WTC11 (cell line): ENCODE measurements at regions not wholly inside any gene's neighbourhood (a gene's known extent, or its start where the extent isn't known, plus 50 kb on each side); places are given as distances from the start of the nearest gene placed in this dataset.

Experiments
- ATAC-seq: fragments of 200-7000 bp; cut with Tn5 transposase; 2 replicates; pipeline ENCODE4 v1.10.0; 2021; ENCODE audit warnings: mild to moderate bottlenecking, moderate library complexity
- CTCF ChIA-PET: fragments of 300-600 bp; sonication (Branson Sonifier 250); formaldehyde crosslinking; loops from one replicate; lab custom pipeline; 2021; ENCODE audit warnings: antibody characterized with exemption; lab: Charles Lee
- POLR2A ChIA-PET: fragments of 350-600 bp; sonication (Branson Sonifier 250); formaldehyde crosslinking; loops from one replicate; lab custom pipeline; 2021; ENCODE audit warnings: antibody characterized with exemption; lab: Charles Lee
- DNase-seq: peaks from one replicate; pipeline ENCODE4 v3.0.0; 2021; ENCODE audit warnings: low spot score
- H3K27ac Mint-ChIP-seq: 2 replicates; pipeline ENCODE4 v1.8.0; 2021; ENCODE audit warnings: mixed read lengths
- H3K27me3 Mint-ChIP-seq: 2 replicates; pipeline ENCODE4 v1.8.0; 2021; ENCODE audit warnings: low read depth, mild to moderate bottlenecking, moderate library complexity, mixed read lengths
- H3K36me3 Mint-ChIP-seq: 2 replicates; pipeline ENCODE4 v1.8.0; 2021; ENCODE audit warnings: mixed read lengths
- H3K4me1 Mint-ChIP-seq: 2 replicates; pipeline ENCODE4 v1.8.0; 2022; ENCODE audit warnings: mixed read lengths
- H3K4me3 Mint-ChIP-seq: 2 replicates; pipeline ENCODE4 v1.8.0; 2021; ENCODE audit warnings: mild to moderate bottlenecking, moderate library complexity, mixed read lengths
- H3K9me3 Mint-ChIP-seq: 2 replicates; pipeline ENCODE4 v1.8.0; 2021; ENCODE audit warnings: mixed read lengths
- FOXJ3 ChIP-seq: sonication (generic); formaldehyde crosslinking; IDR thresholded peaks from 2 replicates; pipeline ENCODE4 v1.9.0; 2021; ENCODE audit warnings: missing genetic modification reagents, mild to moderate bottlenecking, borderline replicate concordance
- FOXP1 ChIP-seq: sonication (generic); formaldehyde crosslinking; IDR thresholded peaks from 2 replicates; pipeline ENCODE4 v1.8.0; 2022; ENCODE audit warnings: missing genetic modification reagents, mild to moderate bottlenecking, moderate library complexity, borderline replicate concordance
- GRHL2 ChIP-seq: fragments of 250-450 bp; sonication (Bioruptor Pico); IDR thresholded peaks from 2 replicates; pipeline ENCODE4 v1.8.0; 2022; ENCODE audit warnings: mild to moderate bottlenecking, moderate library complexity; ENCODE audit not compliant: insufficient replicate concordance, severe bottlenecking
- MYBL2 ChIP-seq: sonication (generic); formaldehyde crosslinking; IDR thresholded peaks from 2 replicates; pipeline ENCODE4 v1.8.1; 2023; ENCODE audit warnings: mild to moderate bottlenecking, moderate library complexity, missing genetic modification reagents
- NFATC4 ChIP-seq: fragments of 250-450 bp; sonication (Bioruptor Pico); IDR thresholded peaks from 2 replicates; pipeline ENCODE4 v1.9.0; 2021; ENCODE audit warnings: mild to moderate bottlenecking
- NFE2L1 ChIP-seq: sonication (generic); formaldehyde crosslinking; IDR thresholded peaks from 2 replicates; pipeline ENCODE4 v1.8.1; 2023; ENCODE audit warnings: missing genetic modification reagents
- NFYB ChIP-seq: sonication (generic); formaldehyde crosslinking; conservative IDR thresholded peaks from 2 replicates; pipeline ENCODE4 v1.8.0; 2022; ENCODE audit warnings: low read depth, missing genetic modification reagents
- NR3C1 ChIP-seq: sonication (generic); formaldehyde crosslinking; conservative IDR thresholded peaks from 2 replicates; pipeline ENCODE4 v1.8.1; 2023; ENCODE audit warnings: low read depth, mild to moderate bottlenecking, missing genetic modification reagents
- PRDM15 ChIP-seq: sonication (generic); formaldehyde crosslinking; IDR thresholded peaks from 2 replicates; pipeline ENCODE4 v1.8.0; 2022; ENCODE audit warnings: missing genetic modification reagents
- PREB ChIP-seq: sonication (generic); formaldehyde crosslinking; IDR thresholded peaks from 2 replicates; pipeline ENCODE4 v1.8.1; 2022; ENCODE audit warnings: mild to moderate bottlenecking, missing genetic modification reagents, moderate library complexity, borderline replicate concordance
- SMAD4 ChIP-seq: sonication (generic); formaldehyde crosslinking; IDR thresholded peaks from 2 replicates; pipeline ENCODE4 v1.8.0; 2022; ENCODE audit warnings: mild to moderate bottlenecking, missing genetic modification reagents
- SP1 ChIP-seq: sonication (generic); formaldehyde crosslinking; conservative IDR thresholded peaks from 2 replicates; pipeline ENCODE4 v1.8.1; 2022; ENCODE audit warnings: missing genetic modification reagents
- TEAD4 ChIP-seq: sonication (generic); formaldehyde crosslinking; IDR thresholded peaks from 2 replicates; pipeline ENCODE4 v1.8.0; 2022; ENCODE audit warnings: mild to moderate bottlenecking, missing genetic modification reagents
- ZBTB43 ChIP-seq: sonication (generic); formaldehyde crosslinking; IDR thresholded peaks from 2 replicates; pipeline ENCODE4 v1.8.1; 2023; ENCODE audit warnings: mild to moderate bottlenecking, missing genetic modification reagents
- ZMAT4 ChIP-seq: fragments of 250-450 bp; sonication (Bioruptor Pico); IDR thresholded peaks from 2 replicates; pipeline ENCODE4 v1.9.0; 2021; ENCODE audit warnings: mild to moderate bottlenecking
- ZNF232 ChIP-seq: sonication (generic); formaldehyde crosslinking; IDR thresholded peaks from 2 replicates; pipeline ENCODE4 v1.8.0; 2022; ENCODE audit warnings: mild to moderate bottlenecking, missing genetic modification reagents
- ZNF263 ChIP-seq: sonication (generic); formaldehyde crosslinking; IDR thresholded peaks from 2 replicates; pipeline ENCODE4 v1.8.1; 2022; ENCODE audit warnings: low read depth, mild to moderate bottlenecking, moderate library complexity, missing genetic modification reagents
- ZNF423 ChIP-seq: fragments of 250-450 bp; sonication (Bioruptor Pico); IDR thresholded peaks from 2 replicates; pipeline ENCODE4 v2.1.2; 2022; ENCODE audit warnings: mild to moderate bottlenecking, moderate library complexity
- ZNF425 ChIP-seq: fragments of 250-450 bp; sonication (Bioruptor Pico); conservative IDR thresholded peaks from 2 replicates; pipeline ENCODE4 v1.9.0; 2021; ENCODE audit warnings: mild to moderate bottlenecking
- ZNF671 ChIP-seq: fragments of 250-450 bp; sonication (Bioruptor Pico); IDR thresholded peaks from 2 replicates; pipeline ENCODE4 v1.8.0; 2021; ENCODE audit warnings: mild to moderate bottlenecking

- no peak for ATAC-seq
- H3K4me3 Mint-ChIP-seq = no peak overlapping the region
- H3K27me3 Mint-ChIP-seq = no peaks in the 10 kb centered on the region
These were observed 128.7 kb upstream of the CST7 start for GRCh38 chr20:24820345-24820744.

GRCh38 chr20:24821391-24821790 is 127.7 kb upstream of the CST7 start:
- CTCF ChIA-PET = interaction anchor here (1.1 kb wide), 1 partner anchor 97 kb away, joined by 3 read pairs; no protein-coding TSS in a partner anchor
- Mint-ChIP-seq H3K9me3 (no peaks in the 10 kb centered on the region), H3K36me3 (no peaks in the 10 kb centered on the region), H3K4me3 (no peak overlapping the region), H3K27ac (no peak overlapping the region), H3K4me1 (no peaks in the 10 kb centered on the region), H3K27me3 (no peaks in the 10 kb centered on the region)
- POLR2A ChIA-PET = no interaction called here
- no peak for DNase-seq
- no peak for ATAC-seq
- TF ChIP-seq FOXJ3 (no peak), GRHL2 (CRISPR knock-in tag) (no peak), ZNF263 (CRISPR knock-in tag) (no peak), NFYB (CRISPR knock-in tag) (no peak), SP1 (no peak), PREB (CRISPR knock-in tag) (no peak), FOXP1 (CRISPR knock-in tag) (no peak)

More at GRCh38 chr20:24820345-24820744, 128.7 kb upstream of the CST7 start:
- no peaks in the 10 kb centered on the region for H3K9me3 Mint-ChIP-seq
- DNase-seq = no peak
- H3K27ac Mint-ChIP-seq = no peak overlapping the region
- no peaks in the 10 kb centered on the region for H3K36me3 Mint-ChIP-seq
- POLR2A ChIA-PET = no interaction called here
- H3K4me1 Mint-ChIP-seq = no peaks in the 10 kb centered on the region
- CTCF ChIA-PET = no interaction called here
- no peak for TF ChIP-seq ZMAT4 (CRISPR knock-in tag)
- TF ChIP-seq MYBL2 (CRISPR knock-in tag) = no peak
- TF ChIP-seq NR3C1 (CRISPR knock-in tag) = no peak
- TF ChIP-seq NFATC4 = no peak
- TF ChIP-seq PRDM15 (CRISPR knock-in tag) = no peak
- no peak for TF ChIP-seq SP1
- no peak for TF ChIP-seq ZNF423 (CRISPR knock-in tag)
- TF ChIP-seq SMAD4 (CRISPR knock-in tag) = no peak
- TF ChIP-seq ZNF425 (CRISPR knock-in tag) = no peak
- TF ChIP-seq ZNF671 (CRISPR knock-in tag) = no peak
- no peak for TF ChIP-seq ZNF232
- no peak for TF ChIP-seq ZBTB43
- TF ChIP-seq NFE2L1 (CRISPR knock-in tag) = no peak
- TF ChIP-seq TEAD4 = no peak
